CD14-positive monocyte (primary cell): ENCODE measurements at regions not wholly inside any gene's neighbourhood (a gene's known extent, or its start where the extent isn't known, plus 50 kb on each side); places are given as distances from the start of the nearest gene placed in this dataset.

Experiments
- DNase-seq, 3 donors: peaks; one replicate each; pipeline ENCODE4 v3.0.0-alpha.2; 2011 to 2022
- H2AFZ ChIP-seq: 2 replicates; pipeline ENCODE4 v1.6.0; 2012; ENCODE audit warnings: mild to moderate bottlenecking, low read depth, low read length, inconsistent platforms; ENCODE audit not compliant: insufficient read depth, poor library complexity, severe bottlenecking
- H3K27ac ChIP-seq, 2 donors: 1 replicate in 1 of 2; 2 replicates in 1 of 2; pipeline ENCODE4 v1.5.1; 2012 to 2013; ENCODE audit warnings: low read length in 2 of 2, control low read depth in 1 of 2, inconsistent platforms in 1 of 2, low read depth in 1 of 2, mild to moderate bottlenecking in 1 of 2
- H3K27me3 ChIP-seq, 2 donors: one replicate each; pipeline versions ENCODE4 v1.6.0 to v1.6.1; 2011 to 2013; ENCODE audit warnings: low read length in 2 of 2; ENCODE audit not compliant: control insufficient read depth in 2 of 2, insufficient read depth in 2 of 2
- H3K36me3 ChIP-seq, 2 donors: replicated peaks in 1 of 2; 1 replicate in 1 of 2; 2 replicates in 1 of 2; pipeline versions ENCODE4 v1.5.1 to v1.6.1; 2012 to 2013; ENCODE audit warnings: low read length in 2 of 2, control low read depth in 1 of 2, inconsistent platforms in 1 of 2, mild to moderate bottlenecking in 1 of 2; ENCODE audit not compliant: insufficient read depth in 2 of 2, control insufficient read depth in 1 of 2
- H3K4me1 ChIP-seq, 2 donors: 1 replicate in 1 of 2; 2 replicates in 1 of 2; pipeline versions ENCODE4 v1.5.1 to v1.6.1; 2012 to 2013; ENCODE audit warnings: low read length in 2 of 2, control low read depth in 1 of 2, inconsistent platforms in 1 of 2, mild to moderate bottlenecking in 1 of 2, moderate library complexity in 1 of 2; ENCODE audit not compliant: insufficient read depth in 2 of 2, control insufficient read depth in 1 of 2
- H3K4me2 ChIP-seq: replicated peaks from 2 replicates; pipeline ENCODE3; 2012; ENCODE audit warnings: low read length, moderate library complexity, mild to moderate bottlenecking; ENCODE audit not compliant: poor library complexity, severe bottlenecking; ENCODE audit errors: extremely low read depth
- H3K4me3 ChIP-seq, 3 experiments: fragments of 200-600 bp in 1 of 3; sonication (generic) in 1 of 3; replicated peaks in 1 of 3; 1 replicate in 2 of 3; 2 replicates in 1 of 3; pipeline ENCODE4 v1.5.1; 2011 to 2013; ENCODE audit warnings: low read length in 3 of 3, mild to moderate bottlenecking in 3 of 3, control low read depth in 2 of 3, low read depth in 2 of 3, inconsistent platforms in 1 of 3, moderate library complexity in 1 of 3
- H3K79me2 ChIP-seq: 2 replicates; pipeline ENCODE4 v1.6.0; 2012; ENCODE audit warnings: mild to moderate bottlenecking, control low read depth, inconsistent platforms, low read length, moderate library complexity; ENCODE audit not compliant: insufficient read depth
- H3K9ac ChIP-seq: 2 replicates; pipeline ENCODE4 v1.6.0; 2017; ENCODE audit warnings: low read length, mild to moderate bottlenecking; ENCODE audit not compliant: insufficient read depth, poor library complexity, severe bottlenecking
- H3K9me3 ChIP-seq, 2 donors: replicated peaks in 1 of 2; 1 replicate in 1 of 2; 2 replicates in 1 of 2; pipeline versions ENCODE4 v1.5.1 to v1.6.1; 2012 to 2013; ENCODE audit warnings: low read length in 2 of 2, control low read depth in 1 of 2; ENCODE audit not compliant: control insufficient read depth in 1 of 2, insufficient read depth in 1 of 2
- H4K20me1 ChIP-seq: 2 replicates; pipeline ENCODE4 v1.6.0; 2012; ENCODE audit warnings: mild to moderate bottlenecking, low read length, control low read depth, moderate library complexity; ENCODE audit not compliant: insufficient read depth
- H3K27ac Mint-ChIP-seq, 7 donors: one replicate each; pipeline ENCODE4 v1.8.0; 2020; ENCODE audit warnings: mild to moderate bottlenecking in 7 of 7, mixed read lengths in 7 of 7, moderate library complexity in 6 of 7, inconsistent platforms in 2 of 7
- H3K27me3 Mint-ChIP-seq, 3 donors: one replicate each; pipeline ENCODE4 v1.8.0; 2021 to 2022; ENCODE audit warnings: low read depth in 3 of 3, mild to moderate bottlenecking in 3 of 3, mixed read lengths in 3 of 3, moderate library complexity in 3 of 3, inconsistent platforms in 1 of 3
- H3K36me3 Mint-ChIP-seq, 2 donors: one replicate each; pipeline ENCODE4 v1.8.0; 2020; ENCODE audit warnings: mixed read lengths in 2 of 2, inconsistent platforms in 1 of 2, mild to moderate bottlenecking in 1 of 2
- H3K4me1 Mint-ChIP-seq: one replicate; pipeline ENCODE4 v1.8.0; 2020; ENCODE audit warnings: mild to moderate bottlenecking, mixed read lengths
- H3K4me3 Mint-ChIP-seq, 2 donors: one replicate each; pipeline ENCODE4 v1.8.0; 2020; ENCODE audit warnings: mild to moderate bottlenecking in 2 of 2, mixed read lengths in 2 of 2, moderate library complexity in 1 of 2
- H3K9me3 Mint-ChIP-seq, 7 donors: one replicate each; pipeline ENCODE4 v1.8.0; 2020 to 2022; ENCODE audit warnings: mixed read lengths in 7 of 7, mild to moderate bottlenecking in 6 of 7, moderate library complexity in 6 of 7, inconsistent platforms in 2 of 7
- WGBS: methylation state at CpG from one replicate; pipeline ENCODE4 v1.1.5; 2013; ENCODE audit warnings: missing lambda C conversion rate; ENCODE audit not compliant: insufficient coverage; 5-methylcytosine and 5-hydroxymethylcytosine counted together
- intact Hi-C, 2 donors: fragments of 100-400 bp; cut with micrococcal nuclease; formaldehyde crosslinking; loops; one replicate each; pipeline versions ENCODE4 v1.15.0 to v1.15.1; 2023
- TF ChIP-seq, protein P1 (sequence below): fragments of 200-600 bp; IDR thresholded peaks from one replicate; pipeline ENCODE4 v1.8.0; 2022; ENCODE audit warnings: antibody characterized with exemption, mild to moderate bottlenecking

DNA sequence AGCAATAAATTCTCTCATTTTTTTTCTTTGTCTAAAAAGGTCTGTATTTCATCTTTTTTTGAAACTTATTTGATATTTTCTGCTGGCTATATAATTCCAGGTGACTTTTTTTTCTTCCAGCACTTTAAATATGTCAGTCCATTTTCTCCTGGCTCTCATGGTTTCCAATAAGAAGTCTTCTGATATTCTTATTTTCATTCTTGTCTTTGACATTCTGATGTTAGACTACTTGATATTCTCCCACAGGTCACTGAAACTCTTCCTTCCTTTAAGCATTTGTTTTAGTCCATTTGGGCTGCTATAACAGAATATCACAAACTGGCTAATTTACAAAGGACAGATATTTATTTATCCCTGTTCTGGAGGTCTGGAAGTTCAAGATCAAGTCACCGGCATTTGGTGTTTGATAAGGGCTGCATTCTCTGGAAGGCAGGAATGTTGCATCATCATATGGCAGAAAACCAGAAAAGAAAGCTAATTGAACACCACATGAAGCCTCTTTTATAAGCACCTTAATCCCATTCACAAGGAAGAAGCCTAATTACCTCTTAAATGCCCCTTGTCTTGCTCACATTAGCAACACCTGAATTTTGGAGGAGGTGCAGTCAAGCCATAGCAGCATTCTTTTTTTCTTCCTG is 242.1 kb upstream of the TNRC6C start:
- Histone ChIP-seq H3K27me3 (no peaks in the 10 kb centered on the region), H3K27ac (no peak overlapping the region), H3K79me2 (no peaks in the 10 kb centered on the region), H3K4me1 (no peaks in the 10 kb centered on the region), H3K9me3 (peaks cover 5 to 7% of the 10 kb centered on the region in 2 donors), H3K4me2 (no peak overlapping the region), H2AFZ (no peak overlapping the region), H3K9ac (no peak overlapping the region), H3K4me3 (no peak overlapping the region), H3K36me3 (no peaks in the 10 kb centered on the region), H4K20me1 (no peaks in the 10 kb centered on the region)
- H3K36me3 Mint-ChIP-seq, result no peaks in the 10 kb centered on the region
- intact Hi-C loops, result no loop called here
- TF ChIP-seq, protein P1, sequence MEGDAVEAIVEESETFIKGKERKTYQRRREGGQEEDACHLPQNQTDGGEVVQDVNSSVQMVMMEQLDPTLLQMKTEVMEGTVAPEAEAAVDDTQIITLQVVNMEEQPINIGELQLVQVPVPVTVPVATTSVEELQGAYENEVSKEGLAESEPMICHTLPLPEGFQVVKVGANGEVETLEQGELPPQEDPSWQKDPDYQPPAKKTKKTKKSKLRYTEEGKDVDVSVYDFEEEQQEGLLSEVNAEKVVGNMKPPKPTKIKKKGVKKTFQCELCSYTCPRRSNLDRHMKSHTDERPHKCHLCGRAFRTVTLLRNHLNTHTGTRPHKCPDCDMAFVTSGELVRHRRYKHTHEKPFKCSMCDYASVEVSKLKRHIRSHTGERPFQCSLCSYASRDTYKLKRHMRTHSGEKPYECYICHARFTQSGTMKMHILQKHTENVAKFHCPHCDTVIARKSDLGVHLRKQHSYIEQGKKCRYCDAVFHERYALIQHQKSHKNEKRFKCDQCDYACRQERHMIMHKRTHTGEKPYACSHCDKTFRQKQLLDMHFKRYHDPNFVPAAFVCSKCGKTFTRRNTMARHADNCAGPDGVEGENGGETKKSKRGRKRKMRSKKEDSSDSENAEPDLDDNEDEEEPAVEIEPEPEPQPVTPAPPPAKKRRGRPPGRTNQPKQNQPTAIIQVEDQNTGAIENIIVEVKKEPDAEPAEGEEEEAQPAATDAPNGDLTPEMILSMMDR, result no peak
- no CpG with 5 or more reads among the region's 1 CpG for WGBS
- no peaks in the 10 kb centered on the region for H3K4me1 Mint-ChIP-seq
- H3K27ac Mint-ChIP-seq, result no peak overlapping the region
- H3K9me3 Mint-ChIP-seq, result peaks cover 5 to 16% (median 10%) of the 10 kb centered on the region in 7 donors
- peaks cover 0 to 12% (median 4%) of the 10 kb centered on the region in 3 donors for H3K27me3 Mint-ChIP-seq
- no peak overlapping the region for H3K4me3 Mint-ChIP-seq
- DNase-seq, result no peak

GRCh38 chr17:77717941-77718668 is 240.4 kb upstream of the TNRC6C start:
- Mint-ChIP-seq H3K4me3 (no peak overlapping the region), H3K36me3 (no peaks in the 10 kb centered on the region), H3K9me3 (peaks cover 5 to 16% (median 10%) of the 10 kb centered on the region in 7 donors), H3K4me1 (no peaks in the 10 kb centered on the region), H3K27ac (no peak overlapping the region), H3K27me3 (peaks cover 0 to 7% (median 4%) of the 10 kb centered on the region in 3 donors)
- no peak for DNase-seq
- H3K4me3 ChIP-seq, result no peak overlapping the region
- 95% methylated on average over 8 of the region's 11 CpGs for WGBS
- intact Hi-C loops, result no loop called here
- no peak overlapping the region for H2AFZ ChIP-seq
- peaks cover 5 to 7% of the 10 kb centered on the region in 2 donors for H3K9me3 ChIP-seq
- H3K79me2 ChIP-seq, result no peaks in the 10 kb centered on the region
- no peak overlapping the region for H3K9ac ChIP-seq
- no peaks in the 10 kb centered on the region for H4K20me1 ChIP-seq
- H3K4me2 ChIP-seq, result no peak overlapping the region
- no peaks in the 10 kb centered on the region for H3K4me1 ChIP-seq
- H3K27ac ChIP-seq, result no peak overlapping the region
- TF ChIP-seq, protein P1, result no peak
- no peaks in the 10 kb centered on the region for H3K27me3 ChIP-seq
- no peaks in the 10 kb centered on the region for H3K36me3 ChIP-seq
